Lower leg skin (tissue), 4 donors: ENCODE measurements at regions not wholly inside any gene's neighbourhood (a gene's known extent, or its start where the extent isn't known, plus 50 kb on each side); places are given as distances from the start of the nearest gene placed in this dataset.
"Not testable (repeated sequence)": the region's sequence is repeated elsewhere in the genome, so short reads cannot be mapped to it uniquely, and the experiment has no call there.

ENCODE experiments used
- DNase-seq, 2 donors: peaks; one replicate each; pipeline ENCODE4 v3.0.0-alpha.2; 2019; ENCODE audit warnings: low spot score in 2 of 2
- H3K4me3 ChIP-seq: fragments of 200-600 bp; sonication (generic); 2 replicates; pipeline ENCODE4 v1.5.1; 2017; ENCODE audit warnings: mild to moderate bottlenecking, low read depth; ENCODE audit not compliant: poor library complexity, severe bottlenecking
- POLR2A ChIP-seq, 2 donors: fragments of 450-650 bp; IDR thresholded peaks; one replicate each; pipeline ENCODE4 v1.6.1; 2016 to 2017; ENCODE audit warnings: antibody characterized with exemption in 2 of 2, mild to moderate bottlenecking in 1 of 2, moderate library complexity in 1 of 2
- WGBS, 2 donors: methylation state at CpG; one replicate each; pipeline ENCODE4 v1.1.5; 2018; 5-methylcytosine and 5-hydroxymethylcytosine counted together
- intact Hi-C: fragments of 100-400 bp; cut with DNase I; formaldehyde crosslinking; loops from one replicate; pipeline ENCODE4 v1.15.0; 2023; ENCODE audit warnings: low total_unique reads
- TF ChIP-seq, protein P1 (sequence below), 3 donors: fragments of 450-650 bp; IDR thresholded peaks; one replicate each; pipeline ENCODE4 v1.5.1; 2016; ENCODE audit warnings: antibody characterized with exemption in 3 of 3, mild to moderate bottlenecking in 3 of 3, moderate library complexity in 2 of 3

DNA sequence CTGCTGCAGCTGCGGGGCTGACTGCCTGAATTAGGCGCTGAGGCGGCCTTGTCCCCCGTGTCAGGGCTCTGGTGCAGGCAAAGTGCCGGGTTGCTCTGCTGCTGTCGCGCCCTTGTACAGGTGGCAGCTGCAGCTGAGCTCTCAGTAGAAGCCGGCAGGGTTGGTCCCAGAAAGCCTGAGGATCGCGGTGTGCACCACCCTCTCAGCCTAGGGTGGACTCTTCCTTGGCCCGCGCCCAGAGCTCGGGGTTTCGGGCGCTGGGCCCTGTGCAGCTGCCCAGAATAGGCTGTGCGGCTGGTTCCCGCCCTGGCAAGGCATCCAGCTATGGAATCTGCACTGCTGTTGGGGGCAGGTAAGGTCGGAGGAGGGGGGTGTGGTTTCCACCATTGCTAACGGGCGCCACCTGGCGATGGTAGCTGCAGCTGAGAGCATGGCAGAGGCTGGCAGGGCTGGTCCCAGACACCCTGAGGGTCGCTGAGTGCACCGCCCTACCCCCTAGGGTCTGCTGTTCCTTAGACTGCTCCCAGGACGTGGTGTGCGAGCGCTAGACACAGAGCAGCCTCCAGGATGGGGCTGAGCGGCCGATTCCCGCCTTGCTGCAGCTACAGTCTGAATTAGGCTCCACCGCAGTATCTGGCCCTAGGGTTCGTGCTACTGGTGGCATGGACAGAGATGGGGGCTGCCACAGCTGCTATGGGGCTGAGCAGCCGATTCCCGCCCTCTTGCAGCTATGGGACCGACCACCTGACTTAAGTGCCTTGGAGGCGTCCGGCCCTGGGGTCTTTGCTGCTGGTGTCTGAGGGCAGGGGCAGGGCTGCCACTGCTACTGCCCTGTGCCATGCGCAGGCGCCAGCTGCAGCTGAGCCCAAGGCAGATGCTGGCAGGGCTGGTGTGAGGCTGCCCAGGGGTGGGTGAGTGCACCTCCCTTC, 145.0 kb downstream of the CCDC74A start:
- H3K4me3 ChIP-seq, intact Hi-C loops: not testable (repeated sequence)
- WGBS, 2 donors = 5 to 6% methylated on average over 19 to 28 of the region's 38 CpGs
- peak in 1 of 2 donors; percentile 86 for DNase-seq
- TF ChIP-seq, protein P1, sequence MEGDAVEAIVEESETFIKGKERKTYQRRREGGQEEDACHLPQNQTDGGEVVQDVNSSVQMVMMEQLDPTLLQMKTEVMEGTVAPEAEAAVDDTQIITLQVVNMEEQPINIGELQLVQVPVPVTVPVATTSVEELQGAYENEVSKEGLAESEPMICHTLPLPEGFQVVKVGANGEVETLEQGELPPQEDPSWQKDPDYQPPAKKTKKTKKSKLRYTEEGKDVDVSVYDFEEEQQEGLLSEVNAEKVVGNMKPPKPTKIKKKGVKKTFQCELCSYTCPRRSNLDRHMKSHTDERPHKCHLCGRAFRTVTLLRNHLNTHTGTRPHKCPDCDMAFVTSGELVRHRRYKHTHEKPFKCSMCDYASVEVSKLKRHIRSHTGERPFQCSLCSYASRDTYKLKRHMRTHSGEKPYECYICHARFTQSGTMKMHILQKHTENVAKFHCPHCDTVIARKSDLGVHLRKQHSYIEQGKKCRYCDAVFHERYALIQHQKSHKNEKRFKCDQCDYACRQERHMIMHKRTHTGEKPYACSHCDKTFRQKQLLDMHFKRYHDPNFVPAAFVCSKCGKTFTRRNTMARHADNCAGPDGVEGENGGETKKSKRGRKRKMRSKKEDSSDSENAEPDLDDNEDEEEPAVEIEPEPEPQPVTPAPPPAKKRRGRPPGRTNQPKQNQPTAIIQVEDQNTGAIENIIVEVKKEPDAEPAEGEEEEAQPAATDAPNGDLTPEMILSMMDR (IDR thresholded peaks at IDR 0.05) = peak in 1 of 3 donors; percentile 27

DNA sequence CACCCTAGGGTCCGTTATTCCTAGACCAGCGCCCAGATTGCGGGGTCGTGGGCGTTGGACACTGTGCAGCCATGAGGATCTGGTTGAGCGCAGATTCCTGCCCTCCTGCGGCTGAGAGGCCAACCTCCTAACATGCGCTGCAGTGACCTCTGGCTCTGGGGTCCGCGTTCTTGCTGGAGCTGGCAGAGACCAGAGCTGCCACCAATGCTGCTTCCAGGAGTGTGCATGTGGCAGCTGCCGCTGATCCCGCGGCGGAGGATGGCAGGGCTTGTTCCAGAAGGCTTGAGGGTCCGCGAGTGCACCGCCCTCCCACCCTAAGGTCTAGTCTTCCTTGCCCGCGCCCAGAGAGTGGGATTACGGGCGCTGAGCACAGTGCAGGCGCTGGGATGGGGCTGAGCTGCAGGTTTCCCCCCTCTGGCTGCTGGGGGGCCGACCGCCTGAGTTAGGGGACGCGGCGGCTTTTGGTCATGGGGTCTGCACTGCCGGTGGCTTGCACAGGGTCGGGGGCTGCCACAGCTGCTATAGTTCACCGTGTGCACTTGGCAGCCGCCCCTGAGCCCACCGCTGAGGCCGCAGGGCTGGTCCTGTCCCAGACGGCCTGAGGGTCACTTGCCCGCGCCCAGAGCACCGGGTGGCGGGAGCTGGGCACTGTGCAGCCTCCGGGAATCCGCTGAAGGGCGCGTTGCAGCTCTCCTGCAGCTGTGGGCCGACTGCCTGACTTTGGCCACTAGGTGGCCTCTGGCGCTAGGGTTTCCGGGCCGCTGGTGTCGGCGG, 145.9 kb downstream of the CCDC74A start:
- 1 to 2% methylated on average over 22 to 26 of the region's 48 CpGs for WGBS, 2 donors
- TF ChIP-seq POLR2A (IDR thresholded peaks at IDR 0.05) = no peak
- TF ChIP-seq, protein P1 (IDR thresholded peaks at IDR 0.05) = no peak
- peak; percentile 56 to 94 for DNase-seq
- H3K4me3 ChIP-seq = no peak overlapping the region
- intact Hi-C loops = no loop called here

DNA sequence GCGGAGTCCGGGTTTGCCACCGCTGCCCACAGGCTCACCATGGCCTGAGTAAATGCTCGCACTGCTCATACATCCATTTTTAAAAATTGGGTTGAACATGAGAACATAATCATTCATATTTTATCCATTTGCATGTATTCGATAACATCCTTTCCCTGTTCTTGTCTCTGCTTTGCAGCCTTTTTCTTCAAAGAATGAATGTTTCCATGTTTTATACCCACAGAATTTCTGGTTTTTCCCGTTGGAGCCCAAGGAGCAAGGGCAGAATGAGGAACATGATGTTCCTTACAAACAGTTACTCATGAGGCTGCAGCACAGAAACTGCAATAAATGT, 146.5 kb downstream of the CCDC74A start:
- intact Hi-C loops = no loop called here
- no peak for DNase-seq
- 1 to 2% methylated on average over 6 of the region's 6 CpGs for WGBS, 2 donors
- no peak overlapping the region for H3K4me3 ChIP-seq
- TF ChIP-seq, protein P1 (IDR thresholded peaks at IDR 0.05) = no peak
- TF ChIP-seq POLR2A (IDR thresholded peaks at IDR 0.05) = no peak

DNA sequence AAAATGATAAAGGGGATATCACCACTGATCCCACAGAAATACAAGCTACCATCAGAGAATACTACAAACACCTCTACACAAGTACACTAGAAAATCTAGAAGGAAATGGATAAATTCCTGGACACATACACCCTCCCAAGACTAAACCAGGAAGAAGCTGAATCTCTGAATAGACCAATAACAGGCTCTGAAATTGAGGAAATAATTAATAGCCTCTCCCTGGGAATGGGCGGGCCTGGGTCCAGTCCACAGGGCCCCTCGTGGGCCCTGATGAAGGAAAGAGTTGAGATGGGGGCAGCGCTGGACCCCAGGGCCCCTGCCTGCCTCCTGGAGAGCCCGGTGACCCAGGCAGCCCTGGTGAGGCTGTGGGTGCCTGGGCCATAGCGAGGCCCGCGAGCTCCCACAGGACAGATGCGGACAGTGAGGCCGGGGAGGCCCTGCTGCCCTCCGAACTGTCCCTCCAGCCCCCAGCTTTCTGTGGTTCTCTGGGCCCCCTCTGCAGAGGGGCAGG, 154.0 kb downstream of the CCDC74A start:
- H3K4me3 ChIP-seq = peak overlapping the region; percentile 66
- DNase-seq, intact Hi-C loops: not testable (repeated sequence)
- WGBS, 2 donors = 15 to 44% methylated on average over 8 to 10 of the region's 10 CpGs

DNA sequence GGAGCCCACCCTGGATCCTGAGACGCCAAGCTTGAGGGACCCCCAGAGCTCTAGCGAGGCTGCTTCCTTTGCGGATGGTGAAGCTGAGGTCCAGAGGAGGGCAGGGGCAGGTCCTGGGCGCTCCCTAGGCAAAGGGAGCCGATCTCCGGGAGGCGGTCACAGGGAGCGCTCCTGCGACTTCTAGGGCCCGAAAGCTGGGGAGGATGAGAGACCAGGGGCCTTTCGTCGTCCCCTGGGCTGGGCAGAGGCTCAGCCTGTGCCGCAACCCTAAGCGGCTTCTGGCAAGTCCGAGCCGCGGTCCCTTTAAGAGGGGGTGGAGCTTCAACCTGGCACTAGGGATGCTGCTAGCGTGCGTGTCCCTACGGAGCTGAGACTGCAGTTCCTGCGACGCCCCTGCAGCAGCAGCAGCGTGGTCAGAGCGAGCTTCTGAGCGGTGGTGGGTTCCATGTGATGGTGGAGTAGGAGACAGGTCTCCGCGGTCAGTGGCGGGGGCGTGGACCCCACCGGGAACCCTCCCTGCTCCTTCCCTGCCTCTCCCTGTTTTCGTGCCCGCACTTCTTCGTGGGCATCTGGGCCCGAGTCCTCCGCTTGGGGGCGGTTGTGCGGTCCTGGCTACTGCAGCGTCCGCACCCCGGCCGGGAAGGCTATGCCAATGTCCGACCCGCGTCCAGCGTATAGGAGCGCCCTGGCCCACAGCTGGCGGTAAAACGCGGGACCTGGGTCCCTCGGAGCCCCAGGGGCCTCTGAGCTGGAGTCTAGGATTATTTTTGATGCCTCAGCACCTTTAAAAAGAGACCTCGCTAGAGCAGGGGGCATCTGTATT, 154.6 kb downstream of the CCDC74A start:
- H3K4me3 ChIP-seq = peak overlapping the region; percentile 66
- no peak for TF ChIP-seq POLR2A (IDR thresholded peaks at IDR 0.05)
- TF ChIP-seq, protein P1 (IDR thresholded peaks at IDR 0.05) = no peak
- 0% methylated on average over 38 to 45 of the region's 51 CpGs for WGBS, 2 donors
- peak; percentile 82 to 96 for DNase-seq
- intact Hi-C loops = no loop called here

DNA sequence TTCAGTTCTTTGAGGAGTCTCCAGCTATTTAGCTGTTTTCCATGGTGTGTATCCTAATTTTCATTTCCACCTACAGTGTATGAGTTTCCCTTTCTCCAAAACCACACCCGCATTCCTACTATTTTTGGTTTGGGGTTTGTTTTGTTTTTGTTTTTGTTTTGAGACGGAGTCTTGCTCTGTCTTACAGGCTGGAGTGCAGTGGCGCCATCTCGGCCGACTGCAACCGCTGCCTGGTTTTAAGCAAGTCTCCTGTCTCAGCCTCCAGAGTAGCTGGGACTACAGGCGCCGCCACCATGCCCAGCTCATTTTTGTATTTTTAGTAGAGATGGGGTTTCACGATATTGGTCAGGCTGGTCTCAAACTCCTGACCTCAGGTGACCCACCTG, 155.2 kb downstream of the CCDC74A start:
- DNase-seq, intact Hi-C loops: not testable (repeated sequence)
- WGBS, 2 donors = 1 to 7% methylated on average over 9 of the region's 9 CpGs
- peak overlapping the region; percentile 66 for H3K4me3 ChIP-seq

DNA sequence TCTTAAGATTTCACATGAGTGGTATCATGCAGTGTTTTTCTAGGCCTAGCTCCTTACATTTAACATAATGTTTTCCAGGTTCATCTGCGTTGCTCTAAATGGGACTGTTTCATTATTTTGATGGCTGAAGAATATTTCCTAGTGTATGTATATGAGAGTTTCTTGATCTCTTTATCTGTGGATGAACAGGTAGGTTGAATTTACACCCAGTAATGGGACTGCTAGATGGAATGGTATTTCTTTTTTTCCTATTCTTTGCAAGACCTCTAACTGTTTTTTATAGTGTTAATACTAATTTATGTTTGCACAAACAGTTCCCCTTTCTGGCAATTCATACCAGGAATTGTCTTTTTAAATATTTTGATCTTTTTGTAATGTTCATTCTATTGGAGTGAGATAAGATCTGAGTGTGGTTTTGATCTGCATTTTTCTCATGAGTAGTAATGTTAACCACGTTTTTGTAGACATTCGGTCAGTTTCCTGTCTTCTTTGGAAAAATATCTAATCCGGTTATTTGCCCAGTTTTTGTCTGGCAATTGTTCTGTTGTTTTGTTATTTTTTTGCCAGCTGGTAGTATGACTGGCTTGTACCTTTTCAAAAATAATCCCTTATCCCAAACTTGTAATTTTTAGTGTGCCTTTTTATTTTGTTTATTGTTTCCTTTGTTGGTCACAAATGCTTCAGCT, 157.1 kb downstream of the CCDC74A start:
- H3K4me3 ChIP-seq, intact Hi-C loops, DNase-seq: not testable (repeated sequence)
- 36 to 50% methylated on average over 4 of the region's 4 CpGs for WGBS, 2 donors

DNA sequence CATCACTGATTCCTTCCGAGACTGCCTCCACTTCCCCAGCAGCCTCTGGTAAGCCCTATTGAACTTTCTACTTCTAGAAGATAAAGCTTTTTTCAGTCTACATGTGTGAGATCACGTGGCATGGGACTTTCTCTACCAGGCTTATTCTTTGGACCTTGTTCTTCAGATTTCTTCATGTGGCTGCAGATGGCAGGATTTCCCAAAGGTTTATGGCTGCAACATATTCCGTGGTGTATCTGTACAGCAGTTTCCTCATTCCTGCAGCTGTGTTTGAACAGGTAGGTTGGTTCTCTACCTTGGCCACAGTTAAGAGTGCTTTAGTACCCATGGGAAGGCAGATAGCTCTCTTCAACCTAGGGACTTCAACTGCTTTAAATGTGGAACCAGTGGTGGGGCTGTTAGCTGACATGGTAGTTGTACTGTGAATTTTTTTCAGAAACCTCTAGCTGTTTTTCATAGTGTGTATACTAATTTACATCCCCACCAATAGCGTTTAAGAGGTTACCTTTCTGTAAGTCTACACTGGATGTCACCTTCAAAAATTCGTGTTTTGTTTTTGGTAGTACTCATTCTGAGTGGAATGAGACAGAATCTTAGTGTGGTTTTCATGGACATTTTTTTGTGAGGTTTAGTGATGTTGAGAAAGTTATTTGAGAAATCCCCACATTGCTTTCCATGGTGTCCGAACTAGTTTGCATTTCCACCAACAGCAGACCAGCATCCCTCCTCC, 158.6 kb downstream of the CCDC74A start:
- H3K4me3 ChIP-seq, intact Hi-C loops, DNase-seq: not testable (repeated sequence)
- 61 to 75% methylated on average over 6 of the region's 6 CpGs for WGBS, 2 donors

DNA sequence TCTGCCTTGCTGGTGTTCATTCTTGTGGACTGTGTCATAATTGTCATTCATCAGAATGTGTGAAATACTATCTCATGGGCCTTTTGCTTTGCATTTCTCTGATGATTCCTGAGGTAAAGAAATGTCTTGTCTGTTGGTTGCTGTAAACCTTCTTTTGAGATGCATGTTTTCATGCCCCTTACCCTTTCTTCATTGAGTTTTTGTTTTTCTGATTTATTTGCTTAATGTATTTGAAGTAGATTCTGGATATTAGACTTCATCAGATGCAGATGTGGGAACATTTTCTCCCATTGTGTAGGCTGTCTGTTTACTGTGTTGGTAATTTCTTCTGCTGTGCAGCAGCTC, 159.2 kb downstream of the CCDC74A start:
- H3K4me3 ChIP-seq, intact Hi-C loops, DNase-seq: not testable (repeated sequence)
